HAP-1 (cell line): ENCODE measurements at regions not wholly inside any gene's neighbourhood (a gene's known extent, or its start where the extent isn't known, plus 50 kb on each side); places are given as distances from the start of the nearest gene placed in this dataset.
"Not testable (repeated sequence)": the region's sequence is repeated elsewhere in the genome, so short reads cannot be mapped to it uniquely, and the experiment has no call there.

ENCODE experiments used
- DNase-seq, 2 experiments: peaks; one replicate each; pipeline ENCODE4 v3.0.0-alpha.2; 2016 to 2020; ENCODE audit warnings: low spot score in 2 of 2
- H3K27me3 ChIP-seq: fragments of 250-450 bp; sonication (Bioruptor Pico); 2 replicates; pipeline ENCODE4 v1.5.1; 2020; ENCODE audit warnings: low read depth, mild to moderate bottlenecking, moderate library complexity
- H3K36me3 ChIP-seq: fragments of 250-450 bp; sonication (Bioruptor Pico); replicated peaks from 2 replicates; pipeline ENCODE4 v1.5.1; 2020; ENCODE audit warnings: mild to moderate bottlenecking
- H3K4me1 ChIP-seq: fragments of 250-450 bp; sonication (Bioruptor Pico); 2 replicates; pipeline ENCODE4 v1.5.1; 2020; ENCODE audit warnings: mild to moderate bottlenecking
- H3K4me3 ChIP-seq: fragments of 250-450 bp; sonication (Bioruptor Pico); 2 replicates; pipeline ENCODE4 v1.5.1; 2020; ENCODE audit warnings: mild to moderate bottlenecking, moderate library complexity
- H3K9me3 ChIP-seq: fragments of 250-450 bp; sonication (Bioruptor Pico); 2 replicates; pipeline ENCODE4 v1.5.1; 2020; ENCODE audit warnings: mild to moderate bottlenecking, moderate library complexity
- in situ Hi-C: fragments of 300-500 bp; cut with MboI; formaldehyde crosslinking; loops from 3 replicates; pipeline ENCODE4 v1.14.3; 2020; ENCODE audit warnings: low sequenced_read_pairs, inconsistent platforms, mixed read lengths

GRCh38 chr12:75692876-75693275 lies 181.5 kb upstream of the KRR1 start:
- Histone ChIP-seq H3K4me1 (0 out of 2 replicates have a peak, but pooled peaks cover 4% of the 10 kb centered on the region), H3K4me3 (no peak overlapping the region), H3K36me3 (no peaks in the 10 kb centered on the region), H3K9me3 (no peaks in the 10 kb centered on the region), H3K27me3 (no peaks in the 10 kb centered on the region)
- DNase-seq, result no peak
- in situ Hi-C loops, result no loop called here

DNA sequence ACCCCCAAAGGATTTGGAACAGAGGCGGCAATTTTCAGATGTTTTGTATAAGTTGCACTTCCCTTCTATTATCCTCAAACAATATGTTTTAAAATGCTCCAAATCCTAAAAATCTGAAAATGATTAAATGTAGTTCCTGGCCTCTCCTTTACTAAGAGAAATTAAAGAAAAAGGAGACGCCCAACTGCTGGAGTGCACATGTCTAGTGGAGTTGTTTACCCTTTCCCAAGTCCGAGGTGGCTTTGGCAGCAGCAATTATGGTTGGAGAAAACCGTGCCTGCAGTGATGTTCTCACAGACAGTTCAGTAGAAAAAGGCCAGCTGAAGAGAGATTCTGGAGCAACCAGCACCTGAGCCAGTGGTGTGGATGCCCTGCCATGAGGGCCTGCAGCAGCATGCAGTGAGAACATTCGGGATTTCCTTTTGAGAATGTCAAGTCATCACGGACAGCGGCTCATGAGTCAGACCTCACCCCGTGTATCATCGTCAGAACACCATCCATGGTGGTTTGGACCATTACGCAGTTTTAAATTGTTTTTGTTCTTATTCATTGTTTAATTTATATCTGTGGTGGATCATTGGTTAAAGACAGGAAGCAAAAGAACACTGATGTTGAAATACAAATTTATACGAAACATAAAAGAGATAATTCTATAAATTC lies 179.0 kb upstream of the KRR1 start:
- Histone ChIP-seq H3K9me3 (no peaks in the 10 kb centered on the region), H3K27me3 (no peaks in the 10 kb centered on the region), H3K4me3 (no peak overlapping the region), H3K4me1 (peaks cover 13% of the 10 kb centered on the region), H3K36me3 (no peaks in the 10 kb centered on the region)
- in situ Hi-C loops, result no loop called here
- no peak for DNase-seq

DNA sequence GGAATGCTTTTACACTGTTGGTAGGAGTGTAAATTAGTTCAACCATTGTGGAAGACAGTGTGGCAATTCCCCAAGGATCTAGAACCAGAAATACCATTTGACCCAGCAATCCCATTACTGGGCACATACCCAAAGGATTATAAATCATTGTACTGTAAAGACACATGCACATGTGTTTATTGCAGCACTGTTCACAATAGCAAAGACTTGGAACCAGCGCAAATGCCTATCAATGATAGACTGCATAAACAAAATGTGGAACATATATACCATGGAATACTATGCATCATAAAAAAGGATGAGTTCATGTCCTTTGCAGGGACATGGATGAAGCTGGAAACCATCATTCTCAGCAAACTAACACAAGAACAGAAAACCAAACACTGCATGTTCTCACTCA lies 174.8 kb upstream of the KRR1 start:
- in situ Hi-C loops, H3K27me3 ChIP-seq, H3K9me3 ChIP-seq, H3K36me3 ChIP-seq, H3K4me3 ChIP-seq: not testable (repeated sequence)
- peaks cover 17% of the 10 kb centered on the region for H3K4me1 ChIP-seq
- DNase-seq, result peak in 1 of 2 experiments; percentile 27

DNA sequence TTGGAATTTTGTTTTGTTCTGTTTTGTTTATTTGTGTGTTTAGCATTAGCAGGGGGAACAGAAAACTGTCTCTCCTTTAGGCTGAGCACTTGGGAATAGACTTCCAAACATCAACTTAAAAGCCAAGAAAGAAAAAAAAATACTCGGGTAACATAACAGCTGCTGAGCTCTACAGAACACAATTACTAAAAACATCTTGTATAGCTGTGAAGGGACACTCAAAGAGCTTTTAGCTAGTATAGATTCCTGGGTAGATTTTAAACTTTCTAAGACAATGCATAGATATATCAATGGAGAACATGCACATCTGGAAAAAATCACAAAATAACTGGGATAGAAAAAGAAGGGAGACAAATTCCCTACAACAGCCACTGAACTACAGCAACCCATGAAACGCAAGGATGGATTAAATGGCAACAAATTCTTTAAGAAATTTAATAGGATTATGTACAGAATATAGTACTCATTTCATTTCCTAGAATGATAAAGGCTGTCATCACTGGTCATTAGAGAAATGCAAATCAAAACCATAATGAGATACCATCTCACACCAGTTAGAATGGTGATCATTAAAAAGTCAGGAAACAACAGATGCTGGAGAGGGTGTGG lies 174.3 kb upstream of the KRR1 start:
- in situ Hi-C loops, result no loop called here

GRCh38 chr12:75684678-75685616 lies 173.5 kb upstream of the KRR1 start:
- DNase-seq, result peak; percentile 37 to 93
- H3K9me3 ChIP-seq, result no peaks in the 10 kb centered on the region

More for the DNA sequence above, 174.3 kb upstream of the KRR1 start:
- peak in 1 of 2 experiments; percentile 55 for DNase-seq
- Histone ChIP-seq H3K36me3 (no peaks in the 10 kb centered on the region), H3K9me3 (no peaks in the 10 kb centered on the region), H3K27me3 (no peaks in the 10 kb centered on the region), H3K4me1 (peaks cover 17% of the 10 kb centered on the region), H3K4me3 (no peak overlapping the region)

DNA sequence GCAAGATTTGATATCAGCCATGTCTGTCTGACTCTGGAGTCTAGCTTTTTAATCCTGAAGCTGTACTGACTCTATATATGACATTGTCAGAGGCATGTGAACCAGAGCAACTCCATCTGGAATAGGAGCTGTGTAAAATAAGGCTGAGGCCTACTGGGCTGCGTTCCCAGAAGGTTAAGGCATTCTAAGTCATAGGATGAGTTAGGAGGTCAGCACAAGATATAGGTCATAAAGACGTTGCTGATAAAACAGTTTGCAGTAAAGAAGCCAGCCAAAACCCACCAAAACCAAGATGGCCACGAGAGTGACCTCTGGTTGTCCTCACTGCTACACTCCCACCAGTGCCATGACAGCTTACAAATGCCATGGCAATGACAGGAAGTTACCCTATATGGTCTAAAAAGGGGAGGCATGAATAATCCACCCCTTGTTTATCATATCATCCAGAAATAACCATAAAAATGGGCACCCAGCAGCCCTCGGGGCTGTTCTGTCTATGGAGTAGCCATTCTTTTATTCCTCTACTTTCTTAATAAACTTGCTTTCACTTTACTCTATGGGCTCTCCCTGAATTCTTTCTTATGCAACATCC lies 172.7 kb upstream of the KRR1 start:
- H3K9me3 ChIP-seq, in situ Hi-C loops, H3K4me3 ChIP-seq, H3K27me3 ChIP-seq, H3K36me3 ChIP-seq: not testable (repeated sequence)
- DNase-seq, result peak in 1 of 2 experiments; percentile 28
- peaks cover 17% of the 10 kb centered on the region for H3K4me1 ChIP-seq

More at GRCh38 chr12:75684678-75685616, 173.5 kb upstream of the KRR1 start:
- Histone ChIP-seq H3K4me1 (peaks cover 17% of the 10 kb centered on the region), H3K36me3 (no peaks in the 10 kb centered on the region), H3K27me3 (no peaks in the 10 kb centered on the region), H3K4me3 (no peak overlapping the region)
- in situ Hi-C loops, result no loop called here

- in situ Hi-C loops, result no loop called here
- DNase-seq, result no peak
- H3K4me1 ChIP-seq, result peaks cover 17% of the 10 kb centered on the region
- no peak overlapping the region for H3K4me3 ChIP-seq
- no peaks in the 10 kb centered on the region for H3K36me3 ChIP-seq
- H3K27me3 ChIP-seq, result no peaks in the 10 kb centered on the region
- H3K9me3 ChIP-seq, result no peaks in the 10 kb centered on the region
Measured at GRCh38 chr12:75683220-75683619, 171.8 kb upstream of the KRR1 start.

- no peaks in the 10 kb centered on the region for H3K4me1 ChIP-seq
- DNase-seq, result no peak
- H3K36me3 ChIP-seq, result no peaks in the 10 kb centered on the region
- in situ Hi-C loops, result no loop called here
- H3K9me3 ChIP-seq, result no peaks in the 10 kb centered on the region
- H3K4me3 ChIP-seq, result no peak overlapping the region
- H3K27me3 ChIP-seq, result 0 out of 2 replicates have a peak, but pooled peaks cover 2% of the 10 kb centered on the region
Measured at GRCh38 chr12:75677522-75677921, 166.1 kb upstream of the KRR1 start.

DNA sequence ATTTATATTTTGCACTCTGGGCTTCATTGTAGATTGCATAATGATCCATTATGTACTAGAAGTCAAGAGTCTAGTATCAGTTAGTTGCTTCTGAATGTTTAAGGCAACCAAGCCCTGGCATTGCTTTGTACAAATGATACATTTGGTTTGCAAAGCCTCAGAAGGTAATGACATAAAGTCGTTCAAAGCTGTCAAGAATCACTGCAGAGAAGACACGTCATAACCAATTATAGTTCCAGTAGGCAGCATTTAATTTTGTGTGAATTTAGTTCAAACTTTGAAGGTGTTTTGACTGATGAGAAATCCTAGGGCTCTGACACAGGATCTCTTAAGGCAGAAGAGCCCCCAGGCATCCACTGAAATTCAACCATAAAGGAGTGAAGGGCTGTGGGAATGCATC lies 163.0 kb upstream of the KRR1 start:
- in situ Hi-C loops, result no loop called here
- 0 out of 2 replicates have a peak, but pooled peaks cover 2% of the 10 kb centered on the region for H3K27me3 ChIP-seq
- H3K4me3 ChIP-seq, result no peak overlapping the region
- no peaks in the 10 kb centered on the region for H3K36me3 ChIP-seq
- H3K4me1 ChIP-seq, result no peaks in the 10 kb centered on the region
- H3K9me3 ChIP-seq, result no peaks in the 10 kb centered on the region
- DNase-seq, result no peak

GRCh38 chr12:75672200-75672599 lies 160.8 kb upstream of the KRR1 start:
- H3K27me3 ChIP-seq, result 0 out of 2 replicates have a peak, but pooled peaks cover 2% of the 10 kb centered on the region

DNA sequence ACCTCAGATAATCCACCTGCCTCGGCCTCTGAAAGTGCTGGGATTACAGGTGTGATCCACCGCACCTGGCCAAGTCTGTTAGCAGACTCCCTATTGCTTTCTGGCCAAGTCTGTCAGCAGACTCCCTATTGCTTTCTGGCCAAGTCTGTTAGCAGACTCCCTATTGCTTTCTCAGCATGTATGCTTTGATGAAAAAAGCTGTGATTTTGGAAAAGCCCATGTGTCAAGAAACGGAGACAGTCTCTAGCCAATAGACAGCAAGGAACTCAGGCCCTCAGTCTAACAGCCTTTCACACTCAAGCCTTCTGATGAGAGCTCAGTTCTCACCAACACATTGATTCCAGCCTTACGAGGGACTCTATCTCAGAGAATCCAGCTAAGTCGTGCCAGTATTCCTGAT lies 158.8 kb upstream of the KRR1 start:
- Histone ChIP-seq H3K27me3 (0 out of 2 replicates have a peak, but pooled peaks cover 2% of the 10 kb centered on the region), H3K4me3 (no peak overlapping the region), H3K4me1 (peaks cover 6% of the 10 kb centered on the region), H3K36me3 (no peaks in the 10 kb centered on the region), H3K9me3 (no peaks in the 10 kb centered on the region)
- DNase-seq, result no peak
- in situ Hi-C loops, result no loop called here

More at GRCh38 chr12:75672200-75672599, 160.8 kb upstream of the KRR1 start:
- no peak overlapping the region for H3K4me3 ChIP-seq
- in situ Hi-C loops, result no loop called here
- H3K9me3 ChIP-seq, result no peaks in the 10 kb centered on the region
- H3K36me3 ChIP-seq, result no peaks in the 10 kb centered on the region
- DNase-seq, result no peak
- no peaks in the 10 kb centered on the region for H3K4me1 ChIP-seq

DNA sequence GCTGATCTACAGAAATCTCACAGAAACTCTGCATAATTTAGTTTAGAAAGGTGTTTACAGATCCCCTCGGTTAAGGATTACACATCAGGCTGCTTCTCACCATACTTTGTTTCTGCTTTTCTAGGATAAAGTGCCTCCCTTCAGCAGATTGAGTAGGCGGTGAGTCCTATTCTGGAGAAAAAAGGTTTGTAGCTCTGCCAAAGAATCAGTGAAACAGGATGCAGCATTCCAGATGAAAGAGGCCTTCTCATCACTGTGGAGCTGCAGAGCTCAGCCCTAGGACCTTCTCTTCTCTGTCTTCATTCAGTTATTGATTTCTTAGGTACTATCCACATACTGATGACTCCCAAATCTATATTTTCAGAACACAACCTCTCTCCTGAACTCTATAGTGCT lies 155.5 kb upstream of the KRR1 start:
- H3K4me1 ChIP-seq, result peaks cover 6% of the 10 kb centered on the region
- H3K4me3 ChIP-seq, result no peak overlapping the region
- H3K27me3 ChIP-seq, result no peaks in the 10 kb centered on the region
- H3K9me3 ChIP-seq, result no peaks in the 10 kb centered on the region
- no peaks in the 10 kb centered on the region for H3K36me3 ChIP-seq
- no peak for DNase-seq
- in situ Hi-C loops, result no loop called here

DNA sequence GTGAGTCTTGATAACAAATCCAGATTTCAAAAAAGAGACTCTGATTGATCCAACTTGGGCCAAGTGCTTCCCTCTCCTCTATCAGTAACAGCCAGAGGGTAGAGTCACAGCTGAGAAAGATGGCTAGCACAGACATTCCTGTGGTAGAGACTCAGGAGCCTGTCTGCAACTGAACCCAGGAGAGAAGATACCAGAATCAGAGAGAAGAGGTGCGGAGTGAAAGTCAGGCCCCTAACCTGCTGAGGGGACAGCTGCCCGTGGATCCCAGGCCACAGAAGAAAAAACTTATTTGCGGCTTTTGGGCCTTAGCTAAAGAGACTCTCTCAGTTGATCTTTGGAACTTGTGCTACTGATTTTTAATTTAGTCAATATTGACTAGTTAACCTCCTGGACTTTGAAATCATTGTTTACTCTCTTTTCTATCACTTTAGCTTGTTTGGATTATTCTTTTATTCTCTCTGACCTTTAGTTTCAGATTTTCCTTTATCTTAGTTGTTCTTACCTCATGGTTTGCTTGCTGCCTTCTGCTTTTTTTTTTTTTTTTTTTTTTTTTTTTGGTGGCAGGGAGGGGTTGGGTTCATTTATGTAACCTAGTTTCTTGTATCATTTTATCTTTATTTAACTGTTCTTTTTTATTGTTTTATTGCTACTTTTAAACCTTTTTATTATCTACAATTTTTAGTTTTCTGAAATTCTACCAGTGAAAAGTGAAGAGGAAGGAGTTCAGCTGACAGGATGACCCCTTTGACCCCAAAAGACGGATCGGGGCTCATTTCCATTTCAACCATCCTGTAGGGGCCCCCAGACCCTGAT lies 154.9 kb upstream of the KRR1 start:
- DNase-seq, result no peak
- Histone ChIP-seq H3K27me3 (no peaks in the 10 kb centered on the region), H3K9me3 (no peaks in the 10 kb centered on the region), H3K4me3 (no peak overlapping the region), H3K36me3 (no peaks in the 10 kb centered on the region), H3K4me1 (peaks cover 6% of the 10 kb centered on the region)
- in situ Hi-C loops, result no loop called here
